HG02763 (cell line): ENCODE measurements at regions not wholly inside any gene's neighbourhood (a gene's known extent, or its start where the extent isn't known, plus 50 kb on each side); places are given as distances from the start of the nearest gene placed in this dataset.
A peak's percentile ranks its signal among the peaks of the same experiment; 100 is the strongest.
"Not testable (repeated sequence)": the region's sequence is repeated elsewhere in the genome, so short reads cannot be mapped to it uniquely, and the experiment has no call there.

Experiments used
- ATAC-seq: cut with Tn5 transposase; IDR thresholded peaks from one replicate; pipeline ENCODE4 v1.9.1; 2021; ENCODE audit warnings: mild to moderate bottlenecking, moderate library complexity; ENCODE audit not compliant: unreplicated experiment

- ATAC-seq, result no peak
Measured at GRCh38 chr11:81802591-81802990, 931.1 kb downstream of the FAM181B start.

DNA sequence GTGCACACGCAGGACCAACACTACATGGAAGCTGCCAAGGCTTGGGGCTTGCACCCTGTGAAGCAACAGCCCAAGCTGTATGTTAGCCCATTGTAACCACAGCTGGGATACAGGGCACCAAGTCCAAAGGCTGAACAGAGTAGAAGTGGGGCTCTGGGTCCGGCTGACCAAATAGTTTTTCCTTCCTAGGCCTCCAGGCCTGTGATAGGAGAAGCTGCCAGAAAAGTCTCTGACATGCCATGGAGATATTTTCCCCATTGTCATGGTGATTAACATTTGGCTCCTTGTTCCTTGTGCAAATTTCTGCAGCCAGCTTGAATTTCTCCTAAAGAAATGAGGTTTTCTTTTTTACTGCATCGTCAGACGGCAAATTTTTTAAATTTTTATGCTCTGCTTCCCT, 941.2 kb downstream of the FAM181B start:
- no peak for ATAC-seq

DNA sequence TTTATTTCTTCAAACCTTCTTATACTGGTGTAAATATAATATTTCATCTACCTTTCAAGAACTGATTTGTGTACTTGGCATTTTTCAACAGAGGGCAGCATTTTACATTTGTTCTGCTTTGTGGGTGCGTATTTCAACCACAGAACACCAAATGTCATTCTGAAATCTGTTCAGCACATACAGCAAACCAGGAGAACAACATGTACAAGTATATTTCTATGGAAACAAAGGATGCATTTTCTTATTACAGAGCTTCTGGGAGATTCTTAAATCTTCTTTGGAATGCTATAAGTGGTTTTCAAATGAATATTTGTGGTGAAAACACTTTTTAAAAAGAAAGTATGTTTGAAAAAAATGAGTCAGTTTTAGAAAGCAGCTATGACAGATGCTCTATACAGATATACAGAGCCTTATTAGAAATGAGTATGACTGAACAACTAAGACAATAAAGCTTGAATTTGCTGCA, 946.0 kb downstream of the FAM181B start:
- no peak for ATAC-seq

GRCh38 chr11:81772166-81772565, 961.5 kb downstream of the FAM181B start:
- ATAC-seq, result no peak

DNA sequence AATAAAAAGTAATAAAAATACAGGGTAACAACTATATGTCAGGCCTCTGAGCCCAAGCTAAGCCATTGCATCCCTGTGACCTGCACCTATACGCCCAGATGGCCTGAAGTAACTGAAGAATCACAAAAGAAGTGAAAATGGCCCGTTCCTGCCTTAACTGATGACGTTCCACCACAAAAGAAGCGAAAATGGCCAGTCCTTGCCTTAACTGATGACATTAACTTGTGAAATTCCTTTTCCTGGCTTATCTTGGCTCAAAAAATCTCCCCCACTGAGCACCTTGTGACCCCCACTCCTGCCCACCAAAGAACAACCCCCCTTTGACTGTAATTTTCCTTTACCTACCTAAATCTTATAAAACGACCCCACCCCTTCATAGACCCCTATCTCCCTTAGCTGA, 963.8 kb downstream of the FAM181B start:
- not testable (repeated sequence) for ATAC-seq

DNA sequence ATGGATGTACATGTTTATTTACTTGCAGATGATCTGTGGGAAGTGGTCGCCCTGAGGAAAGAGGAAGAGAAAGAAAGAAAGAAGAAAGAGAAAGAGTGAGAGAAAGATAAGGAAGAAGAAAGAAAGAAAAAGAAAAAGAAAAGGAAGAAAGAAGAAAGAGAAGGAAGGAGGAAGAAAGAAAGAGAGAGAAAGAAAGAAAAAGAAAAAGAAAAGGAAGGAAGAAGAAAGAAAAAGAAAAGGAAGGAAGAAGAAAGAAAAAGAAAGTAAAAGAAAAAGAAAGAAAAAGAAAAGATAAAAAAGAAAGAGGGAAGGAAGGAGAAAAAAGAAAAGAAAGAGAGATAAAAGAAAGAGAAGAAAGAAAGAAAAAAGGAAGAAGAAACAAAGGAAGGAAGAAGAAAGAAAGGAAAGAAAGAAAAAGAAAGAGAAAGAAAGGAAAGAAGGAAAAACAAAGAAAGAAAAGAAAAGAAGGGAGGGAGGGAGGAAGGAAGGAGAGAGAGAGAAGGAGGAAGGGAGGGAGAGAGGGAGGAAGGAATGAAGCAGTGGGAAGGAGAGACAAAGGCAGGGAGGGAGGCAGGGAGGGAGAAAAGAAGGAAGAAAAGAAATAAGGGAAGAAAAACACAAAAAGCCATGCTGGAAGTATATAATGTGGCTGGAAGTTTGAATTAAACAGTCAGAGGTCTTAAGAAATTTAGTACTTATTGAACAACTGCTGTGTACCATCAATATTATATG, 976.6 kb downstream of the FAM181B start:
- ATAC-seq, result no peak

DNA sequence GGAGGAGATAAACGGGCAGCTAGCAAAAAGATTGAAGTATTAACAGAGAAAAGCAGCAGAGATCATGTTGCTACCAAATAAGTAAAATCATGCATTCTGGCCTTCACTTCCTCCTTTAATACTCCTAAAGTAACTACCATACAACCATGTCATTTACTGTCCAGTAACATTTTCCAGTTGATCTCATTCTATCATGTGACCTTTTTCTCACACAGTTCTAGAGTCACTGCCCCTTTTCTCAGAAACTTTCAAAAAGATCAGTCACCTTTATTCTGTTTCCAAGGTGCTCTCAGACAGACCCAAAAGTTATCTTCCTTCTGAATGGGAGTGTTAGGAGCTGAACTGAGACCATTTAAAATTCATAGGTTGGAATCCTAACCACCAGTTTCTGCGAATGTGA, 984.4 kb downstream of the FAM181B start:
- no peak for ATAC-seq

DNA sequence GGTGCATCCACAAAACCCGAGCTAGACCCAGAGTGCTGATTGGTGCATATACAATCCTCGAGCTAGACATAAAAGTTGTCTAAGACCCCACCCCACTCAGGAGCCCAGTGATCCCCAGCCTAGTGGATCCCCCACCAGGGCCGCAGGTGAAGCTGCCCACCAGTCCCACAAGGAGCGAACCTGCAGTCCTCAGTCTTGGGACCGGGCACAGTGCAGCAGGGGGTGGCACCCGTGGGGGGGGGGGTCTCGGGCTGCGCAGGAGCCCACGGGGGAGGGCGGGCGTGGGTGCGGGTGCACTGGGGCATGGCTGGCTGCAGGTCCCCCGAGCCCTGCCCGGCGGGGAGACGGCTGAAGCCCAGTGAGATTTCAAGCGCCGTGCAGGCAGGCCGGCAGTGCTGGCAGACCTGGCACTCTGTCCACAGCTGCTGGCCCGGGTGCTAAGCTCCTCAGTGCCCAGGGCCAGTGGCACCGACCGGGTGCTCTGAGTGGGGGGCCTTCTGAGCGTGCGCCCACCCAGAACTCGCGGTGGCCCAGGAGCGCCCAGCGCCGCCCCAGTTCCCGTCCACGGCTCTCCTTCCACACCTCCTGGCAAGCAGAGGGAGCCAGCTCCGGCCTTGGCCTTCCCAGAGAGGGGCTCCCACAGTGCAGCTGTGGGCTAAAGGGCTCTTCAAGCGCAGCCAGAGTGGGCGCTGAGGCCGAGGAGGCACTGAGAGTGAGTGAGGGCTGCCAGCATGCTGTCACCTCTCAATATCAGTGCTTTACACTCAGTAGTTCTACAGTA, 989.1 kb downstream of the FAM181B start:
- ATAC-seq, result no peak

- ATAC-seq, result no peak
Measured at GRCh38 chr11:81725701-81726100, 1008.0 kb downstream of the FAM181B start.

- ATAC-seq, result no peak
Measured at GRCh38 chr11:81717695-81718094, 1016.0 kb downstream of the FAM181B start.

DNA sequence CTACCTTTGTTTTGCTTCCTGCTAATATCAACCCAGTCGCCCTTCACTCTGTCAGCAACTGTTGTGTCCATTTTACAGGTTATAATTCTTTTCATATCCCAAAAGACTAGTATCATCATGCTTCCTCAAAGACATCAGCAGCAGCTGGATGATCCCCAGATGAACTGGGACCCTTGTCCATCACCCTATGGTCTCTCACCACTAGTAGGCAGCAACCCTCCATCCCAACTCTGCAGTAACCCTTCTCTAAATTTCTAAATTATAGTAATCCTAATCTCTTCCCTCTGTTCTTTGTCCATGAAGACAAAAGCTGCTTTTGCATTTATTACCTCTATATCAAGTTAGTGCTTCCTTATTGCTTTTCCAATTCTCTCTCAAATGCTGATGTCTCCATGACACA, 1025.8 kb downstream of the FAM181B start:
- ATAC-seq, result no peak

DNA sequence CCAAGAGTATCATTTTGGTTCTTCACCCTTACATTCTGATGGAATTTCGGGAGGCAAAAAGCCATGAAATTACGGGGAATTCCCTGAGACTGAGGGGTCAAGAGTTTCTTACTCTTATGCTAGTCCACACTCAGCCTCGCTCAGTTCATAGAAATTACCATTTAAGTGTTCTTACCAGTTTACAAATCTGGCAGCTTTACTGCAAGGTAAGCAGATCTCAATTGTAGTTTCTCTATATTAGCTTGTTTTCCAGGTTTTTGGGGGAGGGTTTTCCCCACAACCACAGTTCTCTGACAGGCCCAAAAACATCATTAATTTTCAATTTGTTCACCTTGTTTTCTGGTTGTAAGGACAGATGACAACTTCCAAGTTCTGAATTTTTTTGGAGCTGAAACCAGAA, 1028.4 kb downstream of the FAM181B start:
- no peak for ATAC-seq

GRCh38 chr11:81700076-81700475, 1033.6 kb downstream of the FAM181B start:
- no peak for ATAC-seq

GRCh38 chr11:81687057-81687456, 1046.6 kb downstream of the FAM181B start:
- ATAC-seq, result no peak

DNA sequence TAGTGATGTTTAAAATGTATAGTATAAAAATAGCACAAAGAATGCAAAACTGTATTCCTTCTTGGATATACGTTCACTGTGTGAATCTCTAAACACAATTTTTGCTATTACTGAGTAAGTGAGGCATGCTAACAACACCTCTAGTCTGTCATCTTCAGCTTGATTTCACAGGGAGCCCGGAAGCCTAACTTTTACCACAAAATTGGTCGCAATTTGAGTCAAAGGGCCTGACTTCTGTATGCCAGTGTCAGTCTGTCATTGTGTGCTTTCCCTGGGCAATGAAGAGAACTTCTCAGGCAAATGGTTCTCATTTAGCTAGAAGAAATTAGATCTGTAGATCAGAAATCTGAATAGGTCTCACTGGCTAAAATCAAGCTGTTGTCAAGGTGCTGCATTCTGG, 1059.5 kb downstream of the FAM181B start:
- ATAC-seq, result no peak

DNA sequence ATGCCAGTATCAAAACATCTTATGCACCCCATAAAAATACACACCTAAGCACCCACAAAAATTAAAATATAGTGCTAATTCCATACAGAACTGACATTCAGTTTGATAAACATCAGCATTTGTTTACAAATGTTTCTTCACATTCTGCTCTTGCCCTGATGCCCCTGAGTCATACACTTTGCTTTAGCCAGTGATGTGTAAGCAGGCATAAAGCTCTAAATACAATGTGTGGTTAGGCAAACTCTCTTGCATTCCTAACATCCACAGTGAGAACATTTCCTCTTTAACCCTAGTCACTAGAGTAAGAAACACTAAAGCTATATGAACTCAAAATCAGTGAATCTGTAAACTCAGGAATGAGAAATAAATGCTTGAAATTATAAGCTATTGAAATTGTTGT, 1060.7 kb downstream of the FAM181B start:
- ATAC-seq, result no peak

DNA sequence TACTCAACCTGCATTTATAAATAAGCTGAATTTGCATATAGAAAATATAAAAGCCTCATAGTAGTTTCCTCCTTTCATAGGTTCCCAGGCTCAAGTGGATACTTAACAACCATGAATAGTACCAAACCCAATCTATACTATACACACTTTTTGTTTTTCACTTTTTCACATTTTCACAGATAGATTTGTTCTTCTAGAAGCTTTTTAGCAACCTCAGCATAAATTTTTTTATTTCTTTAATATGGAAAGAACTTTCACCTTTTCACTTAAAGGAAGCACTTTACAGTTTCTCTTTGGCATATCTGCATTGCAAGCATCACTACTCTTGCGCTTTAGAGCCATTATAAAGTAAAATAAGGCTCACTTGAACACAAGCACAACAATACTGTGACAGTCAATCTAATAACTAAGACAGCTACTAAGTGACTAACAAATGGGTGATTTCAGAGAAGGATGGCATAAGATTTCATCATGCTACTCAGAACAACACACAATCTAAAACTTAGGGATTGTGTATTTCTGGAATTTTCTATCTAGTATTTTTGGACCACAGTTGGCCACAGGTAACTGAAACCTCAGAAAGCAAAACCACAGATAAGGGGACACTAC, 1063.6 kb downstream of the FAM181B start:
- ATAC-seq, result no peak

GRCh38 chr11:81658722-81659121, 1074.9 kb downstream of the FAM181B start:
- peak; percentile 77 for ATAC-seq

GRCh38 chr11:81655351-81655750, 1078.3 kb downstream of the FAM181B start:
- no peak for ATAC-seq

DNA sequence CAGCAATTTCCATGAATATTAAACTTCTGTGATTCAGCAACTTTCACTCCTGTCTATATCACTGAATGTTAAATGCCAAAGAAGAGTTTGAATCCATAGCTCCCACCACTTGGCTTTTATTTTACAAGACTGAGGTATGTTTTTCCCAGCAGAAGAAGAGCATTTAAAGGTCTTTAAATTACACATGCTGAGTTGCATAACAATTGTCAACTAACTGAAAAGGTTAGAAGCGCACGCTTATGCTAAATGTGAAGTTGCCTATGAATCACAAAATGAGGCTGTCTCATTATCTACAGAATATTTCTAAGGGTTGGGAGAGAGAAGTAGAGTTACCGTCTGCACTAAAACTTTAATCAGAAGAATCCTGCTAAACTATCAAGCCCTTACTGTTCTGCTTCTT, 1086.3 kb downstream of the FAM181B start:
- no peak for ATAC-seq

GRCh38 chr11:81644239-81644840, 1089.3 kb downstream of the FAM181B start:
- peak; percentile 89 for ATAC-seq
